Hematopoietic multipotent progenitor cell treated with erythropoietin and hydrocortisone succinate and interleukin-3 and kit ligand, for 15 days (in vitro differentiated cells): ENCODE measurements at regions not wholly inside any gene's neighbourhood (a gene's known extent, or its start where the extent isn't known, plus 50 kb on each side); places are given as distances from the start of the nearest gene placed in this dataset.
A peak's percentile ranks its signal among the peaks of the same experiment; 100 is the strongest.

Experiments
- DNase-seq: peaks from one replicate; pipeline ENCODE4 v3.0.0-alpha.2; 2015; ENCODE audit warnings: low spot score

DNA sequence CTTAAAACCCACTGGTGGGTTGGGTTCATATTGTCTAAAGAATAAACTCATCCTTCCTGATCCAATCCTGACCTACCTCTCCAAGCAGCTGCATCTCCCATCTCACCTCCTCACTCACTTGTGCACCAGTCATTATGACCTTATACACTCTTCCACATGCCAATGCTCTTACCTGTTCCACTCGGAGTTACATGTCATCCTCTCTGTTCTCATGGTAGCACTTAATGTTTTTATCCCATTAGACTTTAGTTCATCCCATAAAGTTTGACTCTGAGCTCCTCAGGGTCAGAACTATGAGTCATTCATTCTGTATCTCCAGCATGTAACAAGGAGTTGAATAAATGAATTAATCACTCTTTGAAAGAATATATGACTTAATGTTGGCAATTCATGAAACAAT is 330.2 kb downstream of the KLF12 start:
- no peak for DNase-seq

DNA sequence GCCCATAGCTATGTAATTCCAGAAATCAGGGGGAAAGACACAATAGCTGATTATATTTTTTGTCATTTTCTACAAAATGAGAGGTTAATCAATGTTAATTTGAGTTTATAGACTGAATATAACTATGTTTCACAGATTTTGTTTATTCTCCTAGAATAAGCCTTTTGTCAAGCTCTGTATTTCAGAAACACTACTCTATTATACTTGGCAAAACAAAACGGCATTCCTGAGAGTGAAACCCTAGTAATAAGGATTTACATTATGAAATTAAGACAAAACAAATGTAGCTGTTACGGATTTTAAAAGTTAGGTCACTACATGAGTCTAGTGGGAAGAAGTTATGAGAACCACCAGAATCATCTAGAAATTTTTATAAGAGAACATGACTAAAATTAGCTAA is 334.2 kb downstream of the KLF12 start:
- DNase-seq, result no peak

DNA sequence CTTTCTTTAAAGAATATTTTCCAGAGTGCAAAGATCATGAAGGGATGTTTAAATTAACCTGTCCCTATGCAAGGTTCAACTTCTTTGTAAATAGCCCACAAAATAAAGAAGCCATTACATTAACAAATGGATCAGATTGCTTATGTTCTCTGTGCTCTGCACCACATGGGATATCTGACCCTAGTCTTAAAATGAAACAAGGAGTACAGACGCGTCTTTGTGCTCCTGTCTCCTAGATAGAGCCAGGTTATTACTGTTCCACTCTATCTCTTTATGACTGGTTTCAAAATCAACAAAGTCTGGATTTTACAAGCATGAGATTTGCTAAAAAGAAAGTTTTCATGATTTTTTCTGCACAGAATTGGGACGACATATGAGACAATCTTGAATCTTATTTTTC is 339.4 kb downstream of the KLF12 start:
- DNase-seq, result no peak

DNA sequence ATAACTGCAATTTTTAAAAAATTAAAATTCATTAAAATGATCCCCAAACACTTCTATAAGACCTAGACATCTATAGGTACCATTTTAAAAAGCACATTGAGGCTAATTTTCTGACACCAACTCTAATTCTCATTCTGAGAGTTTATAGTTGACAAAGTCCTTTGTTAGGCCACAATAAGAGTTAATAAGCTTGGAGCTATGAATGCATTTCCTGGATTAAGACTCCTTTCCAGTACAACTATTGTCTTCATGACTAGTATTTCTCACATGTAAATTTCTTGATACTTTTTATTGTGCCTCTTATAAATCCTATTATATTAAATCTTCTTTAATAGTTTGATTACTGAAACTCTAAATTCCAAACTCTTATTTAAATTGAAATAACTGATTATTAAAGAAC is 340.8 kb downstream of the KLF12 start:
- no peak for DNase-seq

DNA sequence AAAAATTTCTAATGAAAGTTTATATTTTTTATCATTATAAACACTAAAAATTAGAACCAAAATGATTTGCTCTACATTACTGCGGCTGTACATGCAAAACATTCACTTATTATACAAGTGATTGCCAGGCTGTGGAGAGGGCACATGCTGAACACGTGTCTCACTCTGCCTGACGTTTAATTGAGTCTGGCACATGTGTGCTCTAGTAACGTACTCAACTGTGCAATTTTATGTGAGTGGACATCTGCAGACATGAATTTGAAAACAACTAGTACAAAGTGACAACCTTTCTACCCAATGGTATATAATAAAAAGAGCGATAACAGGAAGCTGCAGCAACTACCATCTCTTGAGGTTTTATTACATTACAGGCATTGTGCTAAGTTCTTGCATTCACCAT is 341.4 kb downstream of the KLF12 start:
- no peak for DNase-seq

DNA sequence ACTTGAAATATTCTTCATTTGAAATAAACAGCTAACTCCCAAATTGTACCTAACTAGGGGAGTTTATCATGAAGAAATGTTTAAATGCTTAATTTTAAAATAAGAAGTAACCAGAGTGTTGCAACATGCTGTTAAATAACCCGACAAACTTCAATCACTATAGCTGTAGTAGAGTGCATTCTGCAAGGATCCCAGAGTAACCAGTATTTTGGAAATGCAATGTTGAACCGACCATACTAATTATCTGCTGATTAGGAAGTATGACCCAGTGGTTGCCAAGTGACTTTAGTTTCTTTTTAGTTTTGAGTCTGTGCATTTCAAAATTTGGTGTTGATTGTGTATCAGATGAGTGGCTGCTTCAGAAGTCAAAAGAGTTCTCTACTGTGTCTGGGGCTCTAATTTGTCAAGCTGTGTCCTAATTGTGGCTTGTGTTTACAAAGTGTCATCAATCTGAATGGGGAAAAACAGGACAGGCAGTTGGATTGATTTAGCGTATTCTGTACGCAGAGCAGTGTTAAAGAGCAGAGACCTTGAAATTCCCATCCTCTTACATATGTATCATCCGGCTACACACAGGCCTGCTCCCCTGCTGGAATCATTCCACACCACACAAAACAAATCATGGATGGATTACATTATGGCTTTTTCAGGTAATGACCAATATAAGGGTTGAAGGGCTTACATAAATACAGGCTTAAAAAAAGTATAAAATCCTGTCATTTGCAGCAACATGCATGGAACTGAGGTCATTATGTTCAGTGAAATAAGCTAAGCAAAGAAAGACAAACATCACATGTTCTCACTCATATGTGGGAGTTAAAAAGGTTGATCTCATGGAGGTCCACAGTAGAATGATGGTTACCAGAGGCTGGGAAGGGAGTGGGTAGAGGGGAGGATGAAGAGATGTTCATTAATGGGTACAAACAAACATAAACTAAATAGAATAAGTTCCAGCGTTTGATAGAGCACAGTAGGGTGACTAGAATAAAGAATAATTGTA is 351.5 kb downstream of the KLF12 start:
- no peak for DNase-seq

DNA sequence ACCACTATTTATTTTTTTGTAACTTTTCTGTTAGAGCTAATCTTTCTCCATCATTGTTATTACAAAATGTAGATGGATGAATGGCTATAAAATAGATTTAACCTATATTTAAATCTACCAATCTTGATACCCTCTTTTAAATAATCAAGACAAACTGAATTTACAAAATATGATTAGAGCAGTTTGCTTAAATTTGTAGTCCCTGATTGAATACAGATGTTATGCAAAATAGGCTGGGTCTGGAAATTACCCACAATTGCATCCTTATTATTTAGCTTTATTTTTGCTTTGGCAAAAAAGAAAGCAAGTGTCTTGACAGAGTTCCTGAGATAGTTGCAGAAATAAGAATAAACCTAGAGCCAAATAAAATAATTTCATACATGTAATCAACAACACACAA is 352.8 kb downstream of the KLF12 start:
- no peak for DNase-seq

DNA sequence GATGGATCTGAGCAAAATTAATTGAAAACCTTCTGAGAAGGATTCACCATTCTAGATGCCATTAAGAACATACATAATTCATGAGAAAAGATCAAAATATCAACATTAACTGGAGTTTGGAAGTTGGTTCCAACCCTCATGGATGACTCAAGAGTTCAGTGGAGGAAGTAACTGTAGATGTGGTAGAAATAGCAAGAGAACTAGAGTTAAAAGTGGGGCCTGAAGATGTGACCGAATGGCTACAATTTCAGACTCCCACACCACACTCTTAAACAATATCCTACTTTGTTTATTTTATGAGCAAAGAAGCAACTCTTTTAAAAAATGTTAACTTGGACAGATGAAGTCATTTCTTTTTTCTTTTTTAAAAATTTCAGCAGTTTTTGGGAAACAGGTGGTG is 354.3 kb downstream of the KLF12 start:
- no peak for DNase-seq

DNA sequence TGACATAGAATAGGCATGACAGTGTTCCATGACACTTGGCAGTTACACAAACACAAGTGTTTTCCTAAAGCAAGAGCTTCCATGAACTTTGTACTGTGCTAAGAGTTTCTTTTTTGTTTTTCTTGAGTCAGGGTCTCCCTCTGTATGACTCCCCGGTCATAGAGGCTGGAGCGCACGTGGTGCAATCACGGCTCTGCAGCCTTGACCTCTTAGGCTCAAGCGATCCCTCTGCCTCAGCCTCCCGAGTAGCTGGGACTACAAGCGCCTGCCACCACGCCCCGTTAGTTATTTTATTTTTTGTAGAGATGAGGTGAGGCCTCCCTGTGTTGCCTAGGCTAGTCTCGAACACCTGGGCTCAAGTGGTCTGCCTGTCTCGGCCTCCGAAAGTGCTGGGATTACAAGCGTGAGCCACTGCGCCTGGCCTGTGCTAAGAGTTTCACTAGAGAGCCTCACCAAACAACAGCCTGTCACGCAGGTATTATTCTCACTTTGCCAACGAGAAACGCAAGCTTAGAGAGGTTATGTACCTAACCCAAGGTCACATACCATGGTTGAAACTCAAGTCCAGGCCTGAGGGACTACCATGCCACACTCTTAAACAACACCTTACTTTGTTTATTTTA is 355.9 kb downstream of the KLF12 start:
- DNase-seq, result no peak

DNA sequence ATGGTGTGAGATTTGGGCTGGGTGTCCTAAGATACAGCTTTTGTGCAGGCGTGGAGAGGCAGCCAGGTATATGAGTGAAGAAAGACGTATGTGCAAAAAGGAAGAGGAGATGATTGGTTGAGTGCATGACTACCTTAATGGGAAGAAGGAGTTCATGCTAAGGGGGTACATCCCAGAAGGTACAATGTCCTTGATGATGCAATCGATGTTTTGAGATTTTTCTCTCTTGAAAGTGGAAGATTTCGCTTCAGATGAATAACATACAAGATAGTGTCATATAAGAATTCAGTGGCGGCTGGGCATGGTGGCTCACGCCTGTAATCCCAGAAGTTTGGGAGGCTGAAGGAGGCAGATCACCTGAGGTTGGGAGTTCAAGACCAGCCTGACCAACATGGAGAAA is 357.1 kb downstream of the KLF12 start:
- DNase-seq, result no peak

DNA sequence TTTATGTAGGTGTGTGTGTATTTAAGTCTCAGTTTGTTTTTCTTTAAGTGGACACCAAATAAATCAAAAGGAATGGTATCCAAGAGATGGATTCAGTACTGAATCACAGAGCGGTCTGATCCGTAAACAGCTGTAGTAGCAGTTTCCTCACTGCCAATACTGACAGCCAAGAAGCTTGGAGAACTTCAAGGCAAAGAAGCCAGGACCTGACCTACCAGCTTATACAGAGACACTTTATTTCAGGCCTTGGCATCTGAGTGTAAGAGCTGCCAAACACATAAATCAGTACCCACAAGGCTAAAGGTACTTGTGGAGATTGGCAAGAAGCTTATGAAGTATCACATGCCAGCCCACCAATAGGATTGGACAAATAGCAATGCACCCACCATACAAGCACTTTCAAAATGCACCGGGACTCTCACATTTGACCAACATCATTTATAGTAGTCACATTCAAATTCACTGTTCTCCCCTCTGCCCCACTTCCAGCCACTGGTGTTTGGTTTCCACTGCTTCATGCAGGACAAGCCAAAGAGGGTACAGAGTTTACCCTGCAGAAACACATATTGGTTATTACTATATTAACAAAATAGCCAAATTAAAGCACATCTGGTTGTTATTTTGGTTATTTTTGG is 357.9 kb downstream of the KLF12 start:
- DNase-seq, result no peak

DNA sequence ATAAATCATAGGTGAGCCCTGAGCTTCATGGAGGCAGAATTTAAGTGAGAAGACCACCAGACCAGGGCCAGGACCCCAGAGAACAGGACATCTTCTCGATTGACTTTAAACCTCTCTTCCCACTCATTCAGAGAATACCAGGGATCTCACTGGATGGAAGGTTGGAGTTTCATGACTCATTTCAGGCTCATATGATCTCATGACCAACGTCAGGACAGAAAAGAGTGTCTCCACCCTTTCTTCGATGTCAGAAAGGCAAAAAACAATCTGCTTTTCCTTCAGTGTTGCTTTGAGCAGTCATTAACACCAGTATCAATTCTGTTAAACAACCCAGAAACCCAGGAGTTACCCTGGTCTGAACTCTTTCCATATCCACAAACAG is 361.0 kb downstream of the KLF12 start:
- DNase-seq, result no peak

DNA sequence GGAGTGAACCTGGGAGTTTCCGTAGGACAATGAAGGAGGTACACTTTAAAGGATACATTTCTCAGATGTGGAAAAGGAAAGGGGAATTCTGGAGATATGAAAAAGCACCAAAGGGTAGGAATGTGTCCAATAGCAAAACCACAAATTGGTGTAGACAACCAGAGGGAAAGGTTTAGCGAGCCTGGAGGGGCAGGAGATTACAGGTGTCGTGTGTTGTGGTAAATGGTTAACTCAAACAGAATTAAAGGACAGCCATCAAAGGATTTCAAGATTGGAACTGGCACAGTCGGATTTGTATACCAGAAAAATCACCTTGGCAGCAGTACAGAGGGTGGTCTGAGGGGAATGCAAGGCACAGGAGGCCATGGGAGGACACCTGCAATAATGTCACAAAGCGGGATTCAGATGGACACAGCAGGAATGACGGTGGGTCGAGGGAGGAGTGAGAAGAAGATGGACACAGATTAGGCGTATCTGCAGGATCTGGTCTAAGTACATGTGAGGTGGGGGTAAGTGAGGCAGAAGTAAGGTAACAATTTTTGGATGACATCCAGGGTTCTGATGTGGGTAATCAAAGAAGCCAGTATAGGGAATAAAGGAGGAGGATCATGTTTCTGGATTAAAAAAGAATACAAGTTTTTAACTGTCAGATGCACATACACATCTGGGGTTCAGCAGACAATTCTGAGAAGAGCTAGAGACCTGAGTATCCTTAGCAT is 361.6 kb downstream of the KLF12 start:
- DNase-seq, result no peak

DNA sequence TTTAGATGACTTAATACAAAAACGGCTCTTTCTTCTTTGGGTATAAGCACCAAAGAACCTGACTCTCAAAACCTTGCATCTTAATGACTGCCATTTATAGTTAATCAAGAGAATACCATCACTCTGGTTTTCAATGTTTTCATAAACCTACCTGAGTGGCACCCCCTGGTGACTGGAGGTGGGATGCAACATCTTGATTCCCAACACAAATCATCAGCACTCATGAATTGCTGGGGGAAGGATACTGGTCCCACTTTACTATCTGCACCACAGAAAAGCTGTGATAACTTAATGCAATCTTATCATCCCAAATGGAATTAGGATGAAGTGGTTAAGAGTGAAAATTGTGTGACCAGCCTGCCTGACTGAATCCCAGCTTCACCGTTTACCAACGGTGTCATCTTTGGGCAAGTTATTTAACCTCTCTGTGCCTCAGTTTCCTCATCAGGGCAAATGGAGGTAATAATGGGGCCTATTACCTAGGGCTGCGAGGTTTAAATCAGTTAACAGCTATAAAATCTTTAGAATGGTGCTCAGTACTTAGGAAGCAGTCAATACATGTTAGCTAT is 366.4 kb downstream of the KLF12 start:
- no peak for DNase-seq

DNA sequence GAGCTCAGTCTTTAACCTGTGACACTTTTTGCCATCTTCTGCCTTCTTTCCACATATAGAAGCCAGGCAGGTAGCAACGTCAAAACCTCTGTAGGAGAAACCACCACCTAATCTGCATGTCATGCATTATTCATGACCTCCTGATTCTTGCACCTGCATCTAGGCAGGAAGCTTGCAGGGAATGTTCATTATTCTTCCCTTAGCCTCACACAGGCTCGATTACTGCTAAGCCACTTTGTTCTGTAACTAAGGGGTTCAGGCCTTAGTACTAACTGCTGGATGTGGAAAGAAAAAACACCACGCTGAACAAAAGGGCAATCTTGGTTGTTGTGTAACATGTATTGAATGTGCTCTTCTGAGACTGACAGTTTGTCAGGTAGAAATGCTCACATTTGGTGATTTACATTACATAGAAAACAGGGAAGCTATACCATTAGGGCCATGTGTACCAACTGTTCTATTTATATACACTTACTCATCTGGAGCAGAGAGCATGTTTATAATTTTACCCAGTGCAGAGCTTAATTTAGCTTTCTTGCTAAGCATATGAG is 366.9 kb downstream of the KLF12 start:
- DNase-seq, result no peak

DNA sequence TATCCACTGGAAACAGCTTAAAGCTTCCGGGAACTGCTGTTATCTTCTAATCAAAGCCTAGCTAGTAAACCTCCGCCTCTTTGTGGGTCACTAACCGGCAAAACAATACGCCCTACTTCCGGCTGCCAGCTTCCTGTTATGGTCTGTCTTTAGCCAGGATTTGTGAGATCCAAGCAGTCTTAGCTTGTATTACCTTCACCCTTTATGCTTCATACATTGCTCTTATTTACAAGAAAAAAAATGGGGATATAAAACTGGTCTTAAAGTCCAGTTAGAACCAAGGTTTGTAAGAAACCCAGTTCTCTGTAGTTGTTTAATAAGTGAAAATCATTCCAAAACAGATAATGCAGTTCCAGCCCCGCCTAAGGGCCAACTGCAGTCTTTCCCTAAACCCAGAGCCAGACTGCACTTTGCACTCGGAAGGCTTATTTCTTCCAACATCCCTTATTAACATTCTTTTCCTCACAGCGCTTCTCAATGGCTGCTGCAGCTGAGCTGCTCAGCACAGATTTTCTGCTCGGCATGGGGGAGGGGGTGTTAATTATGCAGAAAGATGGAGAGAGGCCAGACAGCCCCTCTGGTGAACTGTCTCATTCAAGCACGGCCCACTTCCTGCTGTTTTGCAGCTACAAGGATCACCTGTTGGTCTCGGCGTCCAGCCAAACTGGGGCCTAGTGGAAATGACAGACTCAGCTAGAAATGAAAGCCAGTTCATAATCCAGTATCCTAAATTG is 368.4 kb downstream of the KLF12 start:
- DNase-seq, result no peak

DNA sequence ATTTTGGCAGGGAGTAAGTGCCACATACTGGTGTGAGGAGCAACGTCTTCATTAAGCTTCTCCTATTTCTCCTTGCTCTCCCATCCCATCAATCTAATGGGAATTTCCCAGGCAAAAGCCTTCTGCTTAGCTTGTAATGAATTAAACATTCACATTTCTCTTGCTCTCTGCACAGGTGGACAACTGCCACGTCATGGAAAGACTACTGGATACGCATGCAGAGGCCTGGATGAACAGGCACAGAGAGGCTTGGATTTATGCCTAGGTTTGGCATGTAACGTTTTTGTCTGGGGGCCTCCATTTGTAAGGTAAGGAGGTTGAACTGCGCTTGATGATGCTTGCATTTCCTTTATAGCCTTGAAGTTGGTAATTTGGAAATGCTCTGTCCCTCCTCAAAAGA is 374.8 kb downstream of the KLF12 start:
- no peak for DNase-seq

DNA sequence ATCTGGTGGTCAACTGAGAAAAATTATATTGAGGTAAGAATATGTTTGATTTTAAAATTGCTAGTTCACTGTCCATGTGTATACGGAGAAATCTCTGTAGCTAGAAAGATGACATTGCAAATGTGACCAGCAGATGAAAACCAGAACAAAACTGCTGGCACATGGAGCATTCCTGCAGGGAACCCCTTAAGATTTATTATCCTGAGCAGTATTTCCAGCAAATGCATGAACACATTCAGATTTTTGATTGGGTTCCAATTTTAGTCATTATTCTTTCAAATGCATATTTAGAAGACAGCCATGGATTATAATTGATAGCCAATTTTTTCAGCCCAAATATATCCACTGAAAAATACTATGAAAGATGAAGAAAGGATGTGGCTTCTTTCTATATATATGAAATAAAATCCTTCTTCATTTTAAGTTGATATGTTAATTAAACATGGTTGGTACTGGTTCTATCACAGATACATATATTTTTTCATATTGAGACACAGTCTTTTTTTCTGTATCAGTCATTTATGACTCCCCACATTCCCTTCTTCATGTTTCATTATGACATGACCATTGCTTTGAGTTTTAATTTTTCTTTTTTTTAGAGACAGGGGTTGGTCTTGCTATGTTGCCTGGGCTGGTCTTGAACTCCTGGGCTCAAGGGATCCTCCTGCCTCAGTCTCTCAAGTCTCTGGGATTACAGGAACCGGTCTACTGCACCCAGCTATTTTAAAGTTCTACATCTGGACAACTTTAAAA is 376.5 kb downstream of the KLF12 start:
- no peak for DNase-seq

DNA sequence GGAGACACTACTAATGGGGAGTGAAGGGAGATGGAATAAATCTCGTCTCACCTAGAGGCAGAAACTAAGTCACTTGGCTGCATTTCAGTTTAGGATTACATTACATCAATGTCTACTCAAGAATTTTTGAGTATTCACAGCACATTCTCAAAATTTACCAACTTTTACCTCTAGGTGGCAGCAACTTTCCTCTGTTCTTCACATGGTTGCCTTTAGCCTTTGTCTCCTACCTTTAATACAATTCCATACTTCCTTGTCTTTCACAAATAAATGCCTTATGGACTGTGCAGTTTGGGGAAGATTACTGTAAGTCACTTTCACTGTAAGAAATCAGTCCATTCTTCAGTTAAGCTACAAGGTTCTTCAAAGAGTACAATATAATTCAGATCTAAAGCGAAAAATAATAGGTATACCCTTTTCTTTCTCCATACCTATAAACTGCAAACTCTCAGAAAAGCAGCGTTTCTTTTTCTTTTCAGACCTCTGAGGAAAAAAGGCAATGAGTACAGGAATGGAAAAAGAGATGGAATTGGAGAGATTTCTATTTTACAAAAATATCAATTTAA is 379.4 kb downstream of the KLF12 start:
- DNase-seq, result peak; percentile 21

DNA sequence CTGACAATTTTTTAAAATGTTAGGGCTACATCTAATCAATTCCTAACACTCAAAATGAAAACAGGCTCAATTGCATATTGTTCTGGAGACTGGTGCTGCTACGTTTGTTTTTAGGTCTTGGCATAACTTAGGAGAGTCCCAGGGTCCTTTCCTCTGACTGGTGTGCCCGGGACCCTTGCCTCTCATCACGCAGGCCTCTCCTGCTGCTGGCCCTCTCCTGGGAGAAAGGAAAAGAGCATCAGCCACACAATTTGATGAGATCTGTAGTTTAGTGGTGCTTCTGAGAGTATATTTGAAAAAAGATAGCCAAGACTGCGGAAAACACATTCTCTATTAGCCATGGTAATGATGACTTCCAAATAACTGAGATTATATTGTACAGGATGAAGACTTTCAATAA is 380.0 kb downstream of the KLF12 start:
- no peak for DNase-seq
